GM18951 (cell line): ENCODE measurements at regions not wholly inside any gene's neighbourhood (a gene's known extent, or its start where the extent isn't known, plus 50 kb on each side); places are given as distances from the start of the nearest gene placed in this dataset.

Source experiments
- POLR2A ChIP-seq: IDR thresholded peaks from 4 replicates; pipeline ENCODE4 v1.6.1; 2011; ENCODE audit warnings: mild to moderate bottlenecking; ENCODE audit not compliant: insufficient read length, insufficient read depth; ENCODE audit errors: extremely low read depth
- in situ Hi-C: fragments of 300-500 bp; cut with MboI; formaldehyde crosslinking; loops from one replicate; pipeline ENCODE4 v1.12.0; 2022; ENCODE audit warnings: low sequenced_read_pairs, mixed read lengths, inconsistent platforms; ENCODE audit not compliant: unreplicated experiment

GRCh38 chr10:36175954-36176353, 533.9 kb upstream of the FZD8 start:
- in situ Hi-C loops, result no loop called here
- no peak for TF ChIP-seq POLR2A

DNA sequence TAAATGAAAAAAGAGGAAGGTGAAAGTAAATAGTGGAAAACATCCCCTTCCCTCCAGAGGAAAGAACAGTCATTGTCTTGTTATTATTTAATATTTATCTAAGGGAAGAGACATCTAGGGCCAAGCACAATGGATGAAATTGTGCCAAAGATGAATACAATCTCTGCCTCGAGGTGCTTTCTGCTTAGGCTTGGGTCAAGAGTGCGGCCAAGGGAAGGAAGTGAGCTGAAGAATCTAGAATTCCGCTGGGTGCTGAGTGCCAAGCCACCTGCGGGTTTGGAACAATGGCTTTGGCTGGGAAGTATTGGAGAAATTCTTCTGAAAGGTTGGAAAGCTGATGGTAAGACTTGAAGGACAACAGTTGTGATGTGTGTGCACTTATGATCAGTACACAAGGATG, 531.3 kb upstream of the FZD8 start:
- no peak for TF ChIP-seq POLR2A
- in situ Hi-C loops, result no loop called here

DNA sequence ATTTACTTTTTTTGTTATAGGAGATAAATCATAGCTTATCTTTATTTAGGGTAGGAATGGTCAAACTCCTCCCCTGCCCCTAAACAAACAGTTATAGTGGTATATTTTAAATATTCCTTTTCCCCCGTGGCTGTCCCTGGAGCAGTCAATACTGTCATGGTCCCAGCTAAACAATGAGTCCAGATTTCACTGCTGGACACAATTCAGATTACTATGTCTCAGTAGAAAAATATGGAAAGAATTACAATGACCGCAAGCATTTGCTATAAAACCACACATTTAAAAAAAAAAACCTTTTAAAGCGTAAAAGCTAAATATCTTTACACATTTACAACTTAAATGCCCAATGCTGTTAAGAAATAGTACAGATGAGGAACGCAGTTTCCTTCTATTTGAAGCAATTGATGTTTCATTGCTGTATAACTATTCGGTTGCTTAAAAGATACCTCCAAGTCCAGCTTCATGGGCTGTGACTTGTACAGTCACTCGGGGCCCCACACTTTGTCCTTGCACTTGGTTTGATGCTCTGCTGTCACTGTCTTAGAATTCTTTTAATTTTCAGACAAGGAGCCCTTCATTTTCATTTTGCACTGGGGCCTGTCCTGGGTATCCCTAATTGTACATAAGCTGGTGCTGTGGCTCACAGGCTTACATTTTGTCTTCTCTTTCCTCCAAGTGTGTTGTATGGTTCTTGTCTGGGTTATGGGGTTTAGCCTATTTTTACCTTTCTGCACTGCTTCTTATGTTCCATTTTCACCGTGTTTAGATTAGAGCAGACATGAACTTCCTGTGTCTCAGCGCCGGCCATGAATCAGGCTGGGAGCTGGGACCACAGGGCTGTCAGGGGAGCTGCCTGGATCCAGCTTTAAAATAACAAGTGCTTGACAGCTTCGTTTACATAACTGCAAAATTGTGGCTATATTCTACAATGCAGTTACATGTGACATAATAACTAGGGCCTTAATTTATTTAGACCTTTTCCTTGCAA, 530.2 kb upstream of the FZD8 start:
- no peak for TF ChIP-seq POLR2A
- in situ Hi-C loops, result no loop called here

DNA sequence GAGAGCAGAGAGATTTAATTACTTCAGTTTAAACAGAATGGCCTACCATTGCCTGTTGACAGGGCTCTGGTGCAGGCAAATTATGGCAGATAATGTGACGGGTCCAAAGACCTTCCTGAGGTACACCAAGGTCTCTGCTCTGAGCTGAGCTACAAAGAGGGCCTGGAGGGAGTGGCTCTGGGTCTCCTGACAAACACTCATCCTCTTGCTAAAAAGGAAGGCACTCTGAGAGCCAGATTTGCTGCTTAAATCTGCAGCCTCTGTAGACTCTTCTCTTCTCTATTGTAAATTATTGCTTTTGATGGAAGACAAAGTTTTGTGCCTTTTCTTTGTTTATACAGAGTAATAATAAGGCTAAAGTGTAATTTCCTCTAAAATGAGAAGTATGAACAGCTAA, 529.5 kb upstream of the FZD8 start:
- in situ Hi-C loops, result no loop called here
- TF ChIP-seq POLR2A, result no peak

DNA sequence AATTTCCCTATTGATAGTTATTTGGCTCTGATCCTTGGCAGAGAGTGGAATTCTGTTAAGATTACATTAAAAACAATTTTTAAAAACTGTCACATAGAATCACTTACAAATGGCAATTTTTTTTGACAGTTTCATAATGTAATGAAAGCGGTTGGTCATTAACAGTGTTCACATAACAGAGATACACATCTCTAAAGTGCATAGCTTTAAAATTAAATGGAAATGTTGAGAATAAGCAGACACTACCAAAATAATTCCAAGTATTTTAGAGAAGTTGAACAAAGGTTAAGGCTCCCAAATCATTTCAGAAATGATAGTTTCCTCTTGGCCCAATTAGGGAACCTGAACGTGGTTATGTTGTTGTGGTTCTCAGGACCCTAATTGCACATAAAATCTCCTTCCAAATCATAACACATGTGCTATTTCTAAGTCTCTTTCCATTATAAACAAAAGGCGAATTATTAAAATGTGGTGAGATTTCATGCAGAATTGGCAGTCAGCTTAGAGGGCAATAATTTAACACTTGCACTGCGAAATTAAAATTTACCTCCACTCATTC, 528.9 kb upstream of the FZD8 start:
- in situ Hi-C loops, result no loop called here
- TF ChIP-seq POLR2A, result no peak

GRCh38 chr10:36170142-36170719, 528.1 kb upstream of the FZD8 start:
- in situ Hi-C loops, result no loop called here
- no peak for TF ChIP-seq POLR2A

DNA sequence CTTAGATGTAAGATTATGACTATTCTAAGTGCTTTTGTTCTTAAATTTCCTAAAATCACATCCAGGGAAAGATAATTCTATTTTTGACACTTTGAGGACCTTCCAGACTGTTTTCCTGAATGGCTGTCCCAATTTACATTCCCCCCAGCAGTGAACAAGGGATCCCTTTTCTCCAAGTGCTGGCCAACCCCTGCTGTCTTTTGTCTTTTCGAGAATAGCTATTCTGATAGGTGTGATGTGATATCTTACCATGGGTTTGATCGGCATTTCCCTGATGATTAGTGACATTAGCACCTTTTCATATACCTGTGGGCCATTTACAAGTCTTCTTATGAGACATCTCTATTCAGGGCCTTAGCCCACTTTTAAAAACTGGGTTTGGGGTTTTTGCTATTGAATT, 526.7 kb upstream of the FZD8 start:
- in situ Hi-C loops, result no loop called here
- no peak for TF ChIP-seq POLR2A

DNA sequence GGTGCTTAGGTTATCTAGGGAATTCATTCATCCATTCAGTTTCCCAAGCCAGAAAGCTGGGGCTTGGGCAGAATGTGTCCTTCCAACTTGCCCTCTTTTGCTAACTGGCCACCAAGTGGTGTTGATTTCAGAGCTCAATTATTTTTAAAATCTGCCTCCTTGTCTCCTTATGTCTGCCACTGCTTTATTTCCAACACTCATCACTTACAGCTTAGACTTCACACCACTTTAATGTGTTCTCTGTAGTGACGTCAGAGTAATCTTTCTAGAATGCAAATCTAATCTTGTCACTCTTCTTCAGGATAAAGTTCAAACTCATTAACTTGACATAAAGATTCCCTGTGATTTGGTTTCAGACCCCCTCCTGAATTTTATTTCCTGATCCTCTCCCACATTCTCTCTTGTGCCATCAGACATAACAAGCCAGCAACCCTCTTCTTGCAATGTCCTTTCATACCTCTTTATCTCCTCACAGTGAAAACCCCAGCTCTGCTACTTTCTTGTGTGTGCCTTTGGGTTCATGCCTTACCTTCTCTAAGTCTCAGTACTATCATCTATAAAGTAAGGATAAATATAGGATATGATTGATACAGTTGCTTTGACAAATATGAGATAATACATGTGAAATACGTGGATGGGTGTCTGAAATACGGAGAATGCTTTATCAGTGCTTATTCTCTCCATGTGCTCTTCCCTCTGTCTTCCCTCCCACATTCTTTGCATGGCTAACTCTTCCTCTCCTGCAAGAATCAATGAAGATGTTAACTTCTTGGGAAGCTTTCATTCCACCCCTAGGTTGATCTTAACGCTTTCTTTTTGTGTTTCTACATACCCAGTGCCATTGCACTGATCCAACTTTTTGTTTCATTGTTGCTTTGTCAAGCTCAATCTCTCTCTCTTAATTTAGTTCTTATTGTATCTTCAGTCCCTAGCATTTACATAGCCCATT, 522.7 kb upstream of the FZD8 start:
- no peak for TF ChIP-seq POLR2A
- in situ Hi-C loops, result no loop called here

DNA sequence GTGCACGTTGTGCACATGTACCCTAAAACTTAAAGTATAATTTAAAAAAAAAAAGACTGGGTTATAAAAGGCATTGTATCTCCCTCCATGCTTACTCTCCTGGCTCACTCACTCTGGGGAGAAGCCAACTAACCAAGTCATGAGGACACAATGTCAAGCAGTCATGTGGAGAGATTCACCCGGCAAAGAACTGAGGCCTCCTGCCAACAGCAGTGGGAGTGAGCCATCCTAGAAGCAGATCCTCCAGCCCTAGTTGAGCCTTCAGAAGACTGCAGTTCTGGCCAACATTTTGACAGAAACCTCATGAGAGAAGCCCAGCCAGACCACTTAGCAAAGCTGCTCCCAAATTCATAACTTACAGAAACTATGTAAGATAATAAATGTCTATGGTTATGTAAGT, 521.7 kb upstream of the FZD8 start:
- TF ChIP-seq POLR2A, result no peak
- in situ Hi-C loops, result no loop called here

- in situ Hi-C loops, result no loop called here
- no peak for TF ChIP-seq POLR2A
Measured at GRCh38 chr10:36157486-36157885, 515.4 kb upstream of the FZD8 start.

- in situ Hi-C loops, result no loop called here
- no peak for TF ChIP-seq POLR2A
Measured at GRCh38 chr10:36148207-36148606, 506.1 kb upstream of the FZD8 start.

- in situ Hi-C loops, result no loop called here
- TF ChIP-seq POLR2A, result no peak
Measured at GRCh38 chr10:36147529-36147928, 505.4 kb upstream of the FZD8 start.

DNA sequence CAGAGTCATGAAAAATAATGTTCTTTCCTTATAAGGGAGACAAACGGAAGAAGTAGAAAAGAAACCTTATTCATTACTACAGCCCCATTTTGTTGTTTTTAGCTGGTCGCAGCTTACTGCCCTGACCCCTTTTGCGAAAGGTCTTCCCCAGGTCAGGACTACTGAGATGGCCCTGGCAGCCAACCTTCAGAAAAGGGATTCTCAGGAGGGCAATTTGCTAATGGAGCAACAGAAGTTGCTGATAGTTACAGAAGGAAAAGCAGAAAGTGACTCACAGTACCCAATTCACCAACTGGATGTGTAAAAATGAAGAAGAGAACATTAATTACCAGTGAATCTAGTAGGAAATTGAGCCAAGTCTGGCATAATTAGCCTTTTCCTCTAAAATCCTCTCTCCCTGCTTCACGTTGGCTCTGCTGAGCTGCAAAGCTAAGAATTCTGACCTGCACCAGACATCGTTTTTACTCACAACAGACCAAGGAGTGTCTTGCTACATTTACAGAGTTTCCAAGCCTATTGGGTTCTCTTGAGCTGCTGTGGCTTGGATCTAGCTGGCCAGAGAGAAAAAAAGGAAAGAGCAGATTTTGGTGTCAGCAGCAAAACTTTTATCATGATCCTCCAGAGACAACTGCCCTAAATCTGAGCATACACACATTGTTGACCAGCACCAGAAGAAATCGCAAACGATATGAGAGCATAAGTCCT, 499.9 kb upstream of the FZD8 start:
- in situ Hi-C loops, result no loop called here

GRCh38 chr10:36129051-36129450, 487.0 kb upstream of the FZD8 start:
- in situ Hi-C loops, result no loop called here
- no peak for TF ChIP-seq POLR2A

More for the DNA sequence above, 499.9 kb upstream of the FZD8 start:
- TF ChIP-seq POLR2A, result no peak
